Activated T-cell treated with anti-CD3 and anti-CD28 coated beads, Interleukin-2, amount 50 U/mL, for 1 hour (primary cell): ENCODE measurements at regions not wholly inside any gene's neighbourhood (a gene's known extent, or its start where the extent isn't known, plus 50 kb on each side); places are given as distances from the start of the nearest gene placed in this dataset.

ENCODE experiments used
- DNase-seq: peaks from one replicate; pipeline ENCODE4 v3.0.0-alpha.2; 2020

DNA sequence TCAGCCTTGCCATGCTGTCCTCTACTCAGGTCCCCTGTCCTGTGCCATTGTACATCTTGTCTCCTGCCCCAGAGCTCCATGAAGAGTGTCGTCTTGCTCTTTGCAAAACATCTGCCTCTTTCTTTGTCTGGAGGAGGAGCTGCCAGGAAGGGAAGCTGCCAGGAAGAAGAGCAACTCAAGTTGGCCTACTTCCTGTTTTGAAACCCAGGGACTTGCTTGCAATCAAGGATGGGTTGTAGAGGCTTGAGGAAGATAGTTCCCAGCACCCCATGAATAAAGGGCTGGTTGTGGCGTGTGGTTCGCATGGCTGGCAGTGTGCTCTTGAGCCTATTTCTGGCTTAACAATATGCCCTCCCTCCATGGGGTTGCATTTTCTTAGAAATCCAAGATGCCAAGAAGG is 53.0 kb upstream of the CPEB4 start:
- no peak for DNase-seq

- no peak for DNase-seq
Measured at GRCh38 chr5:173835661-173836060, 52.5 kb upstream of the CPEB4 start.

- DNase-seq = no peak
Measured at GRCh38 chr5:173837654-173838053, 50.5 kb upstream of the CPEB4 start.
